H1 (cell line): ENCODE measurements at regions not wholly inside any gene's neighbourhood (a gene's known extent, or its start where the extent isn't known, plus 50 kb on each side); places are given as distances from the start of the nearest gene placed in this dataset.

ENCODE experiments used
- CEBPB ChIP-seq: IDR thresholded peaks from 2 replicates; pipeline ENCODE4 v1.6.1; 2012; ENCODE audit warnings: low read depth, low read length
- EGR1 ChIP-seq: IDR thresholded peaks from 2 replicates; pipeline ENCODE4 v1.6.1; 2011; ENCODE audit warnings: low read depth, low read length, borderline replicate concordance
- POLR2A ChIP-seq, 2 experiments: IDR thresholded peaks; 1 replicate in 1 of 2; 2 replicates in 1 of 2; pipeline ENCODE4 v1.6.1; 2011; ENCODE audit warnings: low read depth in 2 of 2, low read length in 2 of 2, mild to moderate bottlenecking in 2 of 2; ENCODE audit errors: control extremely low read depth in 1 of 2
- USF2 ChIP-seq: IDR thresholded peaks from 2 replicates; pipeline ENCODE4 v1.6.1; 2011; ENCODE audit warnings: low read length, improper control_type of control experiment

GRCh38 chr12:29039013-29039412 lies 110.1 kb upstream of the FAR2 start:
- no peak for TF ChIP-seq POLR2A (IDR thresholded peaks at IDR 0.05; ENCODE audit: control extremely low read depth in 1 of 2, low read depth in 2 of 2, low read length in 2 of 2)
- no peak for TF ChIP-seq CEBPB
- no peak for TF ChIP-seq EGR1
- TF ChIP-seq USF2: no peak
